A549 (cell line): ENCODE measurements at regions not wholly inside any gene's neighbourhood (a gene's known extent, or its start where the extent isn't known, plus 50 kb on each side); places are given as distances from the start of the nearest gene placed in this dataset.

Source experiments
- CTCF ChIP-seq: fragments of >200 bp; sonication (Bioruptor Twin); formaldehyde crosslinking; IDR thresholded peaks from 3 replicates; pipeline ENCODE4 v1.5.1; 2016
- HES2 ChIP-seq: fragments of >200 bp; sonication (Bioruptor Twin); formaldehyde crosslinking; IDR thresholded peaks from 2 replicates; pipeline ENCODE4 v1.6.1; 2016
- NPAS2 ChIP-seq: fragments of 250-450 bp; sonication (Bioruptor Pico); IDR thresholded peaks from 2 replicates; pipeline ENCODE4 v1.8.0; 2022; ENCODE audit warnings: mild to moderate bottlenecking, moderate library complexity, borderline replicate concordance
- RAD21 ChIP-seq, 2 experiments: fragments of >200 bp in 1 of 2; sonication (Bioruptor Twin) in 1 of 2; formaldehyde crosslinking in 1 of 2; IDR thresholded peaks in 1 of 2; conservative IDR thresholded peaks in 1 of 2; 2 replicates in 1 of 2; 3 replicates in 1 of 2; pipeline ENCODE4 v1.6.1; 2012 to 2018; ENCODE audit warnings: inconsistent platforms in 1 of 2

GRCh38 chr12:38161123-38162000 is 155.2 kb upstream of the ALG10B start:
- no peak for TF ChIP-seq NPAS2
- no peak for TF ChIP-seq HES2
- TF ChIP-seq RAD21 (conservative IDR thresholded peaks at IDR 0.05 in 1 of 2, IDR thresholded peaks at IDR 0.05 in 1 of 2), result no peak
- no peak for TF ChIP-seq CTCF
